OCI-LY7 (cell line): ENCODE measurements at regions not wholly inside any gene's neighbourhood (a gene's known extent, or its start where the extent isn't known, plus 50 kb on each side); places are given as distances from the start of the nearest gene placed in this dataset.

Source experiments
- EZH2phosphoT487 ChIP-seq: fragments of 200-600 bp; sonication (generic); IDR thresholded peaks from 2 replicates; pipeline ENCODE4 v1.6.1; 2018; ENCODE audit warnings: low read depth, borderline replicate concordance, mild to moderate bottlenecking, mixed run types, antibody characterized with exemption, low read length, moderate library complexity, mixed read lengths
- TF ChIP-seq, protein P1 (sequence below): fragments of 200-600 bp; sonication (generic); conservative IDR thresholded peaks from 2 replicates; pipeline ENCODE4 v1.5.1; 2014; ENCODE audit warnings: mild to moderate bottlenecking, antibody characterized with exemption, low read length, moderate library complexity, mixed read lengths

DNA sequence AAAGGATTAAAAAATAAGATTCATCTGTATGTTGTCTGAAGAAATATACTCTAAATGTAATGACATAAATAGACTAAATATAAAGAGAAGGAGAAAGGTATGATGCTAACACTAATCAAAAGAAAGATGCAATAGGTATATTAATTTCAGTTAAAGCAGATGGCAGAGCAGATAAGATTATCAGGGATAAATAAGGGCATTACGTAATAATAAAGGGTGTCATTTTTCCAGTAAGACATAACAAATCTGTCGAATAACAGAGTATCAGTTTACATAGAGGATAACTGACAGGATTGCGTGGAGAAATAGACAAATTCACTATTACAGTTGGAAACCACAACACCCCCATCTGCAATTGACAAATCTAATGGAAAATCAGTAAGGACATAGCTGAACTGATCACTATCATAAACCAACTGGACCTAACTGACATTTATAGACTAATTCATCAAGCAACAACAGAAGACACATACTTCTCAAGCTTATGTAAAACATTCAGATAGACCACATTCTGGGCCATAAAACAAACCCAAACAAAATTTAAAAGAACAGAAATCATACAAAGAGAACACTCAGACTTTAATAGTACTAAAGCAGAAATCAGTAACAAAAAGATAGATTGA is 384.1 kb upstream of the COBL start:
- TF ChIP-seq, protein P1, sequence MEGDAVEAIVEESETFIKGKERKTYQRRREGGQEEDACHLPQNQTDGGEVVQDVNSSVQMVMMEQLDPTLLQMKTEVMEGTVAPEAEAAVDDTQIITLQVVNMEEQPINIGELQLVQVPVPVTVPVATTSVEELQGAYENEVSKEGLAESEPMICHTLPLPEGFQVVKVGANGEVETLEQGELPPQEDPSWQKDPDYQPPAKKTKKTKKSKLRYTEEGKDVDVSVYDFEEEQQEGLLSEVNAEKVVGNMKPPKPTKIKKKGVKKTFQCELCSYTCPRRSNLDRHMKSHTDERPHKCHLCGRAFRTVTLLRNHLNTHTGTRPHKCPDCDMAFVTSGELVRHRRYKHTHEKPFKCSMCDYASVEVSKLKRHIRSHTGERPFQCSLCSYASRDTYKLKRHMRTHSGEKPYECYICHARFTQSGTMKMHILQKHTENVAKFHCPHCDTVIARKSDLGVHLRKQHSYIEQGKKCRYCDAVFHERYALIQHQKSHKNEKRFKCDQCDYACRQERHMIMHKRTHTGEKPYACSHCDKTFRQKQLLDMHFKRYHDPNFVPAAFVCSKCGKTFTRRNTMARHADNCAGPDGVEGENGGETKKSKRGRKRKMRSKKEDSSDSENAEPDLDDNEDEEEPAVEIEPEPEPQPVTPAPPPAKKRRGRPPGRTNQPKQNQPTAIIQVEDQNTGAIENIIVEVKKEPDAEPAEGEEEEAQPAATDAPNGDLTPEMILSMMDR = no peak
- TF ChIP-seq EZH2phosphoT487 = no peak
